Neuron (in vitro differentiated cells): ENCODE measurements at regions not wholly inside any gene's neighbourhood (a gene's known extent, or its start where the extent isn't known, plus 50 kb on each side); places are given as distances from the start of the nearest gene placed in this dataset.

ENCODE experiments used
- H2AFZ ChIP-seq: one replicate; pipeline ENCODE4 v1.6.1; 2013; ENCODE audit warnings: low read depth, mild to moderate bottlenecking, inconsistent platforms, low read length, moderate library complexity
- H3K27me3 ChIP-seq: one replicate; pipeline ENCODE4 v1.6.1; 2013; ENCODE audit warnings: low read length; ENCODE audit not compliant: insufficient read depth
- H3K36me3 ChIP-seq: one replicate; pipeline ENCODE4 v1.6.1; 2013; ENCODE audit warnings: low read length; ENCODE audit not compliant: insufficient read depth
- H3K4me1 ChIP-seq: one replicate; pipeline ENCODE4 v1.6.1; 2013; ENCODE audit warnings: low read length; ENCODE audit not compliant: insufficient read depth
- H3K4me3 ChIP-seq: 2 replicates; pipeline ENCODE4 v1.5.1; 2013; ENCODE audit warnings: mild to moderate bottlenecking, low read length, moderate library complexity
- H3K9me3 ChIP-seq: one replicate; pipeline ENCODE4 v1.6.1; 2013; ENCODE audit warnings: low read length

DNA sequence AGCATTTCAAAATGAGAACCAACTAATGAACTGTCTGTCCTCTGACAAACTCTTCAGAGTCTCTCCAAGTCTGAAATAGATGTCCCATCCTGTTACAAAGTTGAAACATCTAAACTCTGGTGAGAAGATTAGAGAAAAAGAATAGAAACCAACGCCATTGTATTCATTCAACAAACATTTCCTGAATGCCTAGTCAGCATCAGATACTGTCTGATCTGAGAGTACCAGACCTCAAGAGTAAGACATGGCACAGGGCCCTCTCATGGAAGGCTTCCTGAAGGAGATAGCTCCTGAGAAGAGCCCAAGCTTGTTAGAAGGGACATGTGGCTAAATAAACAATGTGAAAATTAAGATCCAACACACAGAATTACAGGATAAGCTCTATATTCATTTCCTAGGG is 164.1 kb upstream of the LRRN1 start:
- peaks cover 2% of the 10 kb centered on the region for H3K4me1 ChIP-seq
- H3K27me3 ChIP-seq: no peaks in the 10 kb centered on the region
- H3K36me3 ChIP-seq: no peaks in the 10 kb centered on the region
- no peak overlapping the region for H2AFZ ChIP-seq
- no peaks in the 10 kb centered on the region for H3K9me3 ChIP-seq
- no peak overlapping the region for H3K4me3 ChIP-seq

DNA sequence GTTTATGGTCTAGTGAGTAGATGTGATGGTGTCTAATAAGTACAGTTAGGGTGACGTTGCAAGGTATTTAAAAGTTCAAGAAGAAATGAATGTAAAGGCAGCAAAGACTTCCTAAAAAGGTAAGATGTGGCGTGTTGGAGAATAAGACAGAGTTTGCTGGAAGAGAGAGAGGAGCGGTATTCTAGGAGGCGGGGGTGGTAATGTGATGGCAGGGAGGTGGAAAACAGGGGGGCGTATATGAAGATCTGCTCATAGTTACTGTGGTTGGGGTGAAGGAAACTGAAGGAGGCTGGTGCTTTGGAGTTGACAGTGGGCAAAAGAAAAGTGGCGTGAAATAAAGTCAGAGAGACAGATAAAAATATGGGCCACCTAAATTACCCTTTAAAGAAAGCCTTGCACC is 164.9 kb upstream of the LRRN1 start:
- no peak overlapping the region for H2AFZ ChIP-seq
- H3K9me3 ChIP-seq: no peaks in the 10 kb centered on the region
- no peaks in the 10 kb centered on the region for H3K27me3 ChIP-seq
- peaks cover 2% of the 10 kb centered on the region for H3K4me1 ChIP-seq
- H3K4me3 ChIP-seq: no peak overlapping the region
- no peaks in the 10 kb centered on the region for H3K36me3 ChIP-seq

DNA sequence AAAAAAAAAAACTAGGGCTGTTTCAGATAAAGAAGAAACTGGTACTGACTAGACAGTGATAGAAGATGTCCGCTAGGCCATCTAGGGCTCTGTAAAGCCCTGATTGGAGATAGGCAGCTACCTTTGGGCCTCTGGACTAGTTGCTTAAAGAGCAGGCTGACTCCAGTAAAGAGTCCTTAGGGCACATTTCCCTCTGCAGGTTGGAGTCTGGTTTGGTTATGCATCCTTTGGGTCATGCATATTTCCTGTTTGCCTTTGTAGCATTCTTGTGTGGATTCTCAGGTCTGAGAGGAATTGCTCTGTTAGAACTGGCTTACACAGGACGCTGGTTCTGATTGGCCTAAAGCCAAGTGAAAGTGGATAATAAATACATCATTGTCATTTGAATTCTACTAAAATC is 165.5 kb upstream of the LRRN1 start:
- H3K36me3 ChIP-seq: no peaks in the 10 kb centered on the region
- no peak overlapping the region for H3K4me3 ChIP-seq
- no peaks in the 10 kb centered on the region for H3K9me3 ChIP-seq
- H3K27me3 ChIP-seq: no peaks in the 10 kb centered on the region
- no peak overlapping the region for H2AFZ ChIP-seq
- H3K4me1 ChIP-seq: peaks cover 2% of the 10 kb centered on the region

DNA sequence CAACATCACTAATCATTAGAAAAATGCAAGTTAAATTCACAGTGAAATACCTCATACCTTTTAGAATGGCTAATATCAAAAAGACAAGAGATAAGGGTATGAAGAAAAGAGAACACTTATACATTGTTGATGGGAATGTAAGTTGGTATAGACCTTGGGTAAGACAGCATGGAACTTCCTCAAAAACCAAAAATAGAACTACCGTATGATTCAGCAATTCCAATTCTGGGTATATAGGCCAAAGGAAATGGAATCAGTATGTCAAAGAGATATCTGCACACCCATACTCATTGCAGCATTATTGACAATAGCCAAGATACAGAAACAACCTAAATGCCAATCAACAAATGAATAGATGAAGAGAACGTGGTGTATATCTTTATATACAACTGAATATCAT is 166.8 kb upstream of the LRRN1 start:
- Histone ChIP-seq H3K36me3 (no peaks in the 10 kb centered on the region), H3K4me1 (peaks cover 2% of the 10 kb centered on the region), H2AFZ (no peak overlapping the region), H3K4me3 (no peak overlapping the region), H3K9me3 (no peaks in the 10 kb centered on the region), H3K27me3 (no peaks in the 10 kb centered on the region)

DNA sequence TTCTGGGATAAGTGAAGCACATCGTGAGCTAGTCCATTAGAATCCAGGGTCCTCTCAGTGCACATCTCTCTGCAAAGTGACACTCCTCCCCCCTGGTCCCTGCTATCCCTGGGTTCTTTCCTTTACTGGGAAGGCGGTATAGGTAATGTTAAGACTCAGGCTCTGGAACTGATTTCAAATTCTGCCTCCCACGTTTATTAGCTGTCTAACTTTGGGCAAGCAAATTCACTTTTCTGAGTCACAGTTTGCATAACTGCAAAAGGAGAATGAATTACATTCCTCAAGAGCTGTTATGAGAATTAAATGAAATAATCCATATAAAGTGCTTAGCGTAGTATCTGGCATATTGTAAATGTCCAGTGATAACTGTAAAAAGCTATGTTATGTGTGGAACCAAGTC is 168.1 kb upstream of the LRRN1 start:
- no peaks in the 10 kb centered on the region for H3K9me3 ChIP-seq
- no peaks in the 10 kb centered on the region for H3K27me3 ChIP-seq
- no peaks in the 10 kb centered on the region for H3K36me3 ChIP-seq
- H3K4me1 ChIP-seq: peaks cover 2% of the 10 kb centered on the region
- no peak overlapping the region for H3K4me3 ChIP-seq
- H2AFZ ChIP-seq: no peak overlapping the region

DNA sequence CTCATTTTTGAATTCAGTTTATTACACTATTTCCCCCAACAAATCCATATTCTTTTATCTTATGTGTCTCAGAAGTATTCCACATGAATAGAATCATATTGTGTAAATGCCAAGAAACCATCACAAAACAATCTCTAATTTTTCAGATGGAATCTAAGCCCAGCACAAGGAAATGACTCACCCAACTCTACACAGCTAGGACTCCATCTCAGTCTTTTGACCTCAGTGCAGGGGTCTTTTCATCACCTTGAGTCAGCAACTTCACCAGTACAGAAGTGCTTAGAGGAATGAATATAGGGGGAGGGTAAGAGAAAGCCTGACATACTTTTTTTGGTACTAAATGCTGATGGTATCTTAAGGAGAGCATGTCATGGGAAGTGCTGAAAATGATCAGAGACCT is 169.3 kb upstream of the LRRN1 start:
- Histone ChIP-seq H3K4me3 (no peak overlapping the region), H3K4me1 (peaks cover 2% of the 10 kb centered on the region), H3K36me3 (no peaks in the 10 kb centered on the region), H3K9me3 (no peaks in the 10 kb centered on the region), H3K27me3 (no peaks in the 10 kb centered on the region), H2AFZ (no peak overlapping the region)

DNA sequence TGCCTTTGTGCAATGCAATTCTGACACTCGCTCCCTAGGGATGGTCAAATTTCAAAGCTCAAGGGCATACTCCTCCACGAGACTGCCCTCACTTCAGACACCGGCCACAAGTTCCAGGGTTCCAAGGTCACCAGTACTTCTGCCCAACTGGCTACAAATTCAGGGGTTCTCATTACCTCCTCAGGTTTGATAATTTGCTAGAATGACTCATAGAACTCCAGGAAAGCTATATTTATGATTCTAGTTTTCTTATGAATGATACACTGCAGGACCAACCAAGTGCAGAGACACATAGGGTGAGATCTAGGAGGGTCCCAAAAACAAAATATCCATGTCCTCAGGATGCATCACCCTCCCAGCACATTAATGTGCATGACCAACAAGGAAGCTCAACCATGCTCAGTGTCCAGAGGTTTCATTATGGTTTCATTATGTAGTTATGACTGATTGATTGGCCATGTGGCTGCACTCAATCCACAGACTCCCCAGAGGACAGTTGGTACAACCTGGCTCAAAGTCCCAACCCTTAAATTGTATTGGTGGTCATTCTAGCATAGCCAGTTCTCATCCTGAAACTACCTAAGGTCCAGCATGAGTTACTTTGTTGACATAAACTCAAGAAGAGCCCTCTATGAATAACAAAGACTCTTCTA is 170.4 kb upstream of the LRRN1 start:
- Histone ChIP-seq H3K36me3 (no peaks in the 10 kb centered on the region), H2AFZ (no peak overlapping the region), H3K4me1 (peaks cover 2% of the 10 kb centered on the region), H3K4me3 (no peak overlapping the region), H3K9me3 (peaks cover 2% of the 10 kb centered on the region), H3K27me3 (no peaks in the 10 kb centered on the region)

DNA sequence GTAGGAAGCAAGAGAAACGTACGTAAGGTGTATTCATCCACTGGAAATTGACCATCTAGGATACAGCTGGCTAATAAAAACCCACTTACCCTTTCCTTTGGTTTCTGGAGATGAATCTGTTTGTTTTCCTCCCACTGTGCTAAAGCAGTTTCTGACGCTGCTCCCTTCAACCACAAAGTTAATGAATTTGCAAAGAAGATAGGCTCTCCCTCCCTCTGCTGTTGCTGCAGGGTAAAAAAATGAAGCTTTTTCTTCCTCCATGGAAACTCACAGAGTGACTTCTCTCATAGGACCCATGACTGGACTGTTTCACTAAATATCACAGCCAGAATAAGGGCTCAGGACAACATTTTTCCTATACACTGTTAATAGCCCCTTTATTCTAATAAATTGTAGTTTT is 172.1 kb upstream of the LRRN1 start:
- Histone ChIP-seq H2AFZ (no peak overlapping the region), H3K9me3 (peaks cover 4% of the 10 kb centered on the region), H3K4me1 (no peaks in the 10 kb centered on the region), H3K4me3 (no peak overlapping the region), H3K27me3 (no peaks in the 10 kb centered on the region), H3K36me3 (no peaks in the 10 kb centered on the region)

DNA sequence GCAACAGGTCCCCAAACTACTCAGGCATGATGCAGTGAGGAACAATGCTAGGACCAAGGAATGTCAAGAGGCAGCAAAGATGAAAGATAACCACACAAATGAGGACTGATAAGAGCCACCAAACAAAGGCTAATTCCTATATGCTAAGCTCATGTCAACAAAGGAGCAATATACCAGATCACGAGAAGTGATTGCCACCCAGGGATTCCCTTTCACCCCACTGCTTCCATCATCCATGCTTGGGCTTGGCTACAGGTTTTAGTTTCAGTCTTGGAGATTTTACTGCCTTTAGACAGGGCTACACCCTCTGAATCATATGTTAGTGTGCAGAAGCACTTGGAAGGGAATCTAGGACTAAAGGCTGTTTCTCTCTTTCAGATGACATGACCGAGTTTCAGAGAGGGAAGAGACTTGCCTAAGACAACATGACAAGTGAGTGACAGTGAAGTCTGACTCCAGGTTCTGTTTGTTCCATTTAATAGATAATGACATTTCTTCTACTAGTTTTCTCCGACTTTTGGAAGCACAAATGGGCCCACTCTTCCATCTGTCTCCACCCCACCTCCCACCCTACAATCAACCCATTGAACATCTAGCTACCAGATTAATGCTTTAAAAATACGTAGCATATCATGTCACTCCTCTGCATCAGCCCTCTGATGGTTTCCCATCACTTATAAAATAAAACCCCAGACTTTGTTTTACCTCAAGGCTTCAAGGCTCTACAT is 173.5 kb upstream of the LRRN1 start:
- H3K9me3 ChIP-seq: peaks cover 4% of the 10 kb centered on the region
- no peak overlapping the region for H2AFZ ChIP-seq
- H3K4me3 ChIP-seq: no peak overlapping the region
- no peaks in the 10 kb centered on the region for H3K4me1 ChIP-seq
- no peaks in the 10 kb centered on the region for H3K27me3 ChIP-seq
- H3K36me3 ChIP-seq: no peaks in the 10 kb centered on the region

DNA sequence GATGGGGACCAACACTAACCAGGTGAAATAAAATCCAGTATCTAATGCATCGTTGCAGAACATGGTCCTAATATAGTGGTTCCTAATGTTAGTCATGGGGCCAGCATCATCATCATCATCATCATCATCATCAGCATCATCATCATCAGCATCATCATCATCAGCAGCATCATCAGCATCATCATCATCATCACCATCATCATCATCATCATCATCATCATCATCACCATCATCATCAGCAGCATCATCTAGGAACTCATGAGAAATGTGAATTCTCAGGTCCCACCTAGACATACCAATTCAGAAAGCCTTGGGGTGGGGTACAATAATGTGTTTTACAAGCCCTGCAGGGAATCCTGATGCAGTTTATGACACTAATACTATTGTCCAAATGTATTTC is 179.4 kb upstream of the LRRN1 start:
- Histone ChIP-seq H3K4me3 (no peak overlapping the region), H2AFZ (no peak overlapping the region), H3K27me3 (no peaks in the 10 kb centered on the region), H3K9me3 (peaks cover 4% of the 10 kb centered on the region), H3K4me1 (no peaks in the 10 kb centered on the region), H3K36me3 (no peaks in the 10 kb centered on the region)

DNA sequence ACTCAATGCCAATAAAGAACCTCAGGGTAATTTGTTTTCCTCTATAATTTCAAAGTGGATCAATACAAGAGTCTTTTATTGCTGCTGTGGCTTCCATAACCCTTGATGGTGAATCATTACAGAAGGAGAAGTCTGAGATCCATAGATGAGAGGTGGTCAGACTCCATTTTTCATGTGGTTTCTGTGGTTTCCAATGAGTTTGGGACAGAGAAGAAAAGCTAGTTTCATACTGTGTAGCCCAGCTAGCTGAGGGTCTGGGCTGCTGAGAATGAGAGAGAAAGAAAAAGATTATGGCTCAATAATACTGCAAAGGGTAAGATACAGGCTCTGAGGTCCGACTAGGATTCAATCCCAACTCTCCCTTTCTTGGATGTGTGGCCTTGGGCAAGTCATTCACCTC is 180.6 kb upstream of the LRRN1 start:
- H2AFZ ChIP-seq: no peak overlapping the region
- H3K4me3 ChIP-seq: no peak overlapping the region

DNA sequence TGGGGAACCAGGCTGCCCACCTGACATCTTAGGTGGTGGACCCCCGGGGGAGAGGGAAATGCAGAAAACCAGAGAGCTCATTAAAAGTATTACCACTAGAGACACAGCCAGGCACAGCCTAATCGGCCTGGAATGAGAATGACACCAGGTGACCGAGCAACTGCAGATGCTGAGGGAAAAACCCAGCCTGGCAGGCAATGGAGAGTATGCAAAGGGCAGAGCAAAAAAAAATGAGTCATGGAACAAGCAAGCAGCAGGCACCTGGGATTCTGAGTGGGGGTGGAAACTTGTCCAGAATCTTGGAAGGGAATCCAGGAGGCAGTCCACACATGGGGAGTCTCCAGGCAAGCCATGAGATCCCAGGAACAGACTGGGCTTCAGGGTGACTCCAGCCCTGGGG is 183.7 kb upstream of the LRRN1 start:
- H3K4me3 ChIP-seq: no peak overlapping the region
- no peaks in the 10 kb centered on the region for H3K4me1 ChIP-seq
- no peaks in the 10 kb centered on the region for H3K36me3 ChIP-seq
- no peaks in the 10 kb centered on the region for H3K27me3 ChIP-seq
- H2AFZ ChIP-seq: no peak overlapping the region
- no peaks in the 10 kb centered on the region for H3K9me3 ChIP-seq

More for the DNA sequence above, 180.6 kb upstream of the LRRN1 start:
- Histone ChIP-seq H3K9me3 (peaks cover 2% of the 10 kb centered on the region), H3K36me3 (no peaks in the 10 kb centered on the region), H3K4me1 (no peaks in the 10 kb centered on the region), H3K27me3 (no peaks in the 10 kb centered on the region)

DNA sequence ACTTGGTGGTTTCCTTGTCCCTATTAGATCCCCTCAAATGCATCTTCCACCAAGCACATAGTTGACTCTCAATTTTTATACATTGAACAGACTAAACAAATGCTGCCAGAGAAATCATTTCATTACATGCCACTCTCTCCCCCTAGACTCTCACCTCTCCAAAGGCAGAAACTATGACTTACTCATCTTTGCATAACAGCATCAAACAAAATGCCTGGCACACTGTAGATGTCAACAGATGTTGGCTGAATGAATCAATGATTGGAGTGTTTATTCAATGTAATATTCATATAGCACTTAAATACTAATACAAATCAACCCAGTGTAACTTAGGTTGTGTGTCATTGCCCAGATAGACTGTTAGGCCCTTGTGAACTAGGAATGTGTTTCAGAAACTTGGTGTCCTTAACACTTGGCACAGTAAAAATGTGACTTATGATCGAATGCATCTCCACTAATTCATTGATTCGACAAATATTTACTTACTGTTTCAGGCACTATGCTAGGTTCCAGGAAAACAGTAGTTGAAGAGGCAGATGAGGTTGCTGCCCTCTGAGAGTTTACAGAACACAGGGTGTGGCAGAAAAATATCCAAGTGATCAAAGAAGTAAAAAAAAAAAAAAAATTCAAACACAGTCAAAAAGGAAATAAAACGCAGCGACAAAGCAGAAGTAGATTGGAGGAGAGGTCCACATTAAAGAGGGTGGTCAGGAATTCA is 188.5 kb upstream of the LRRN1 start:
- Histone ChIP-seq H3K4me1 (no peaks in the 10 kb centered on the region), H3K9me3 (no peaks in the 10 kb centered on the region), H2AFZ (no peak overlapping the region), H3K36me3 (no peaks in the 10 kb centered on the region), H3K27me3 (no peaks in the 10 kb centered on the region), H3K4me3 (no peak overlapping the region)
